Urinary bladder (tissue), 3 donors: ENCODE measurements at regions not wholly inside any gene's neighbourhood (a gene's known extent, or its start where the extent isn't known, plus 50 kb on each side); places are given as distances from the start of the nearest gene placed in this dataset.
"Not testable (repeated sequence)": the region's sequence is repeated elsewhere in the genome, so short reads cannot be mapped to it uniquely, and the experiment has no call there.

Experiments used
- DNase-seq: peaks from one replicate; pipeline ENCODE4 v3.0.0-alpha.2; 2015; ENCODE audit errors: extremely low spot score
- H3K27ac ChIP-seq: one replicate; pipeline ENCODE4 v1.5.1; 2013; ENCODE audit warnings: low read depth, mild to moderate bottlenecking, moderate library complexity
- H3K36me3 ChIP-seq: one replicate; pipeline ENCODE4 v1.6.1; 2013; ENCODE audit warnings: mild to moderate bottlenecking, moderate library complexity; ENCODE audit not compliant: insufficient read depth
- H3K4me1 ChIP-seq: one replicate; pipeline ENCODE4 v1.6.1; 2013; ENCODE audit warnings: mild to moderate bottlenecking, moderate library complexity; ENCODE audit not compliant: insufficient read depth
- H3K4me3 ChIP-seq: one replicate; pipeline ENCODE4 v1.5.1; 2013; ENCODE audit warnings: low read depth, low read length
- WGBS: extraction: QIAGEN DNeasy Blood & Tissue Kit; methylation state at CpG from one replicate; pipeline ENCODE4 v1.1.7; 2013; 5-methylcytosine and 5-hydroxymethylcytosine counted together
- donor health status: healthy with polysubstance abuse.
- donor health status: healthy.

DNA sequence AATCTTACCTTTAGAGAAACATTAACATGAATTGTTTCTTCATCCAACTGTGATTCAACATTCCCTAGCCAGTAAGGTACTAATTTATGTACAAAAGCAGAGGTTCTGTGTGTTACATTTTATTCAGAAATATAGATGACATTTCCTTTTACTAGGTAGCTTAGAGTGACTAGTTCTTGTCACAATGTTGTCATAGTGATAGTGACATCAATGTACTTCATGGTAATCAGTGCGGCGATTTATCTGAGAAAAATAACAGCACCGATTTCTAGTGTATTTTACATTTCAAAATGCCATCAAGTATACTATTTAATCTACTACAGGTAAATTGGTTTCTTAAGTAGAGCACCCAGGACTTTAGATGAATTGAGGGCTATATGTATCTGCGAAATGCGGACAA lies 72.1 kb upstream of the DGKB start:
- Histone ChIP-seq H3K4me3 (no peak overlapping the region), H3K27ac (no peak overlapping the region), H3K4me1 (no peaks in the 10 kb centered on the region), H3K36me3 (no peaks in the 10 kb centered on the region)
- 97% methylated on average over 5 of the region's 5 CpGs for WGBS
- no peak for DNase-seq

DNA sequence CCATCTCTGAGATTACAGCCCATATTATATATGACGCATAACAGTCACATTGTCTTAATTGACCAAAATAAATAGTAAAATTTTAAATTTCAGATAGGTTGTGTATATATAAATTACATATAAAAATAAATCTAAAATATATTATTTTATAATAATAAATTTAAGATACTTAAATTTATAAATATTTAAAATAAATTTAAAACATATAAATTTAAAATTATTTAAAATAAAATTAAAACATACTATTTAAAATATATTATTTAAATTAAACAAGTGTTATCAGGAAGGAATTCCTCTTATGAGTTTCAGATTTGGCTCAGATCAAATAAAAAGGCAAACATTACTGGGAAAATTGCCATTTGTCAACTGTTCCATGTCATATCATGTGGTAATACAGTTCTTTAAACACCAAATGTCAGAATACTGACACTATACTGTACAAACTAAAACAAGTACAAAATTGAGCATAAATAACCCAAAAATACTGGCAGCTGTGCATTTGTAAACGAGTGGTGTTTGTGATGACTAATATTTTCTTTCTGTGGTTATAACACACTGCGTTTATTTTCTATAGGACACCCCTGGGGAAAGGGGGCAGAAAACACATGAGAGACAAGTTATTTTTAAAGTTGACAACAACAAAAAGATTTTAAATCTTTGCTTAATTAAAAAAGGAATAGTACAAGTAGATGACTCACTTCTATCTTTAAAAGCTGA lies 71.3 kb upstream of the DGKB start:
- no peak overlapping the region for H3K27ac ChIP-seq
- 71% methylated on average over 3 of the region's 3 CpGs for WGBS
- no peak overlapping the region for H3K4me3 ChIP-seq
- no peaks in the 10 kb centered on the region for H3K4me1 ChIP-seq
- no peak for DNase-seq
- no peaks in the 10 kb centered on the region for H3K36me3 ChIP-seq

DNA sequence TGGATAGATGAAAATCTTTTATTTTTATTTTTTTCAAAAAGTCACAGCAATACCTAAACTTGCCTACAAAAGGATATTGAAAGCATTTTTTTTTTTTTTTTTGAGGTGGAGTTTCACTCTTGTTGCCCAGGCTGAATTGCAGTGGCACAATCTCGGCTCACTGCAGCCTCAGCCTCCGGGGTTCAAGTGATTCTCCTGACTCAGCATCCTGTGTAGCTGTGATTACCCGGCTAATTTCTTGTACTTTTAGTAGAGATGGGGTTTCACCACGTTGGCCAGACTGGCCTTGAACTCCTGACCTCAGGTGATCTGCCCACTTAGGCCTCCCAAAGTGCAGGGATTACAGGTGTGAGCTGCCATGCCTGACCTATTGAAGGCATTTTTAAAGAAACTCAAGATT lies 69.1 kb upstream of the DGKB start:
- not testable (repeated sequence) for H3K36me3 ChIP-seq, DNase-seq, H3K27ac ChIP-seq, H3K4me3 ChIP-seq, H3K4me1 ChIP-seq
- WGBS, result 72% methylated on average over 4 of the region's 4 CpGs

DNA sequence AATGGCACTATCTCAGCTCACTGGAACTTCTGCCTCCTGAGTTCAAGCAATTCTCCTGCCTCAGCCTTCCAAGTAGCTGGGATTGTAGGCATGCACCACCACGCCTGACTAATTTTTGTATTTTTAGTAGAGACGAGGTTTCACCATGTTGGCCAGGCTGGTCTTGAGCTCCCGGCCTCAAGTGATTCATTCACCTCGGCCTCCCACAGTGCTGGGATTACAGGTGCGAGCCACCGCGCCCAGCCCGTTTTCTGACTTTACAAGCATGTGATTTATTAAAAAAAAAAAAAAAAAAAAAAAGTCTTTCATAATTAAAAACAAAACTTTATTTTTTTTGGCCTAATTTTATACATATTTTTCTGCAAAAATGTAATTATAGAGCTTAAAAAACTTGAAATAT lies 64.8 kb upstream of the DGKB start:
- H3K27ac ChIP-seq, H3K4me3 ChIP-seq, DNase-seq, H3K36me3 ChIP-seq, H3K4me1 ChIP-seq: not testable (repeated sequence)
- 92% methylated on average over 8 of the region's 8 CpGs for WGBS

DNA sequence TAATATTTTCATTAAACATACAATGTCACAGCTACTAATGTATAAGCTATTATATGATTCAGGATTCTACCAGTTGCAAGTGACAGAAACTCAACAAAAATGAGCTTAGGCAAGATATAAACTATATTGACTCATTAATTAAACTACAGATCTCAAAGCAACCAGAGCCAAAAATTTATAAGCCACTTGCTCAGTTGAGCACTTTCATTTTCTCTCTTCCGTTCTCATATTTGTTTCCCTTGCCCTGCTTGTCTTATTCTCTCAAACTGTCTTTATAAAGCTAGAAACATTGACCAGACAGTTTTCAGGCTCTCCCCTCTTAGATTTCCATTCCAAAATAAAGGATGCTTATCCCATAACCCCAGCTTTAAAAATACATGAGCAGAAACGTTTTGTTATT lies 60.2 kb upstream of the DGKB start:
- DNase-seq, result no peak
- H3K27ac ChIP-seq, result no peak overlapping the region
- WGBS, result 45% methylated on average over 2 of the region's 2 CpGs
- no peaks in the 10 kb centered on the region for H3K4me1 ChIP-seq
- H3K4me3 ChIP-seq, result no peak overlapping the region
- no peaks in the 10 kb centered on the region for H3K36me3 ChIP-seq

DNA sequence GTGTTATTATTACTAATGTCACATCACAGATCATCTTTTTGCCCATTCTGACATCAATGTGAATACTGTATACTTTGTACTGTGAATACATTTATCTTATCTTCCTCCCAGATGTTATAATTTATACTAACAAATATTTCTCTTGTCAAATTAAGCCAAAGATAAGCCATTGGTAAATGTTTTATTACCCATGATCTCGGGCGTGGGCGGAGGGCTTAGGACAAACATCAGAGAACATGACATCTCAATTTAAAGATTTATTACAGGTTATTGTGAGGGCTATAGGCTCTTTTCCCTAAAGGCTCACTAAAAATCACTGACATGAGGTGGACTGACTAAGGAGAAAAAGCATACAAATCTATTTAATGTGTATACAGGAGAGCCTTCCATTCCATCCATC lies 58.2 kb upstream of the DGKB start:
- 24% methylated on average over 3 of the region's 3 CpGs for WGBS
- Histone ChIP-seq H3K4me1 (no peaks in the 10 kb centered on the region), H3K4me3 (no peak overlapping the region), H3K27ac (no peak overlapping the region), H3K36me3 (no peaks in the 10 kb centered on the region)
- no peak for DNase-seq

DNA sequence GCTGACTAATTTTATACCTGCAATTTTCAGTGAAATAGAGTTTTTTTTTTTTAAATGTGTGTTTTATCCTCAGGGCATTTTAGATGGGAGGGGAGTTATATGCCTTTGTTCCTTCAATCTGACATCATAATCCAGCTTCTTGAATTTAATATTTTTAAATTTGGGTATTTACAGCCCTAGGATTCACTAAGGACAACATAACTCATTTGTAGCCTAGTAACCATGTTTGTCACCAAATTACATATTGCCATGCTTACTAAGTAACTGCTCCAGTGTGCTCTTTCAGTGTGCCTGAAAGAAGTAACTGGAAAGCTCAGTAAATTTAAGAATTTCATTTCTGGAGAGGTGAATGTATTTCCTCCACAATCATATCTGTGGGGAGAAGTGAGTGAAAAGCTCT lies 56.8 kb upstream of the DGKB start:
- no peak for DNase-seq
- Histone ChIP-seq H3K27ac (no peak overlapping the region), H3K4me1 (no peaks in the 10 kb centered on the region), H3K36me3 (no peaks in the 10 kb centered on the region), H3K4me3 (no peak overlapping the region)

DNA sequence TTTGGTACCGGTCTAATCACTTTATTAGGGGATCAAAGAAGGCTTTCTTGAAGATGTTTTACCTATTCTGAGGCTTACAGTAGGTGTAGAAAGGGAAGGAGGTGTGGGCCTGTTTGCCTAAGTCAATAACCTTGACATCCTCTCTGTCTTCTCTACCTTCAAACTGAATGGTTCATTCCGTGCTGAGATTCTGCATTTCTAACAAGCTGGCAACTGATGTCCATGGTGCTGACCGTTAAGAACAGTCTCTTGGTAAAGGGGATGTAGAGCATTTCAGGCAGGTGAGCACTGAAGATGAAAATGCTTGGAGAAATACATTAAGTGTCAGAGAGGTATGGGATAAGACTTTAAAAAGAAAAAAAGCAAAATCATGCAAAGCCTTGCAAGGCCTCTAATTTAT lies 51.5 kb upstream of the DGKB start:
- H3K36me3 ChIP-seq, result peaks cover 1% of the 10 kb centered on the region
- H3K4me1 ChIP-seq, result no peaks in the 10 kb centered on the region
- DNase-seq, result no peak
- 55% methylated on average over 3 of the region's 3 CpGs for WGBS
- no peak overlapping the region for H3K27ac ChIP-seq
- H3K4me3 ChIP-seq, result no peak overlapping the region
